IPS DF 6.9 (cell line): ENCODE measurements at regions not wholly inside any gene's neighbourhood (a gene's known extent, or its start where the extent isn't known, plus 50 kb on each side); places are given as distances from the start of the nearest gene placed in this dataset.

Source experiments
- DNase-seq: peaks from one replicate; pipeline ENCODE4 v3.0.0-alpha.2; 2013; ENCODE audit warnings: low read depth, low spot score
- H3K27ac ChIP-seq: one replicate; pipeline ENCODE4 v1.5.1; 2013; ENCODE audit warnings: low read length, control low read depth
- H3K27me3 ChIP-seq: 2 replicates; pipeline ENCODE4 v1.6.1; 2013; ENCODE audit warnings: mild to moderate bottlenecking, low read length; ENCODE audit not compliant: control insufficient read depth, insufficient read depth
- H3K36me3 ChIP-seq: 2 replicates; pipeline ENCODE4 v1.6.1; 2013; ENCODE audit warnings: low read length; ENCODE audit not compliant: control insufficient read depth, insufficient read depth
- H3K4me1 ChIP-seq: 2 replicates; pipeline ENCODE4 v1.6.1; 2013; ENCODE audit warnings: low read length; ENCODE audit not compliant: control insufficient read depth, insufficient read depth
- H3K4me3 ChIP-seq: 2 replicates; pipeline ENCODE4 v1.5.1; 2013; ENCODE audit warnings: mild to moderate bottlenecking, low read length
- H3K9me3 ChIP-seq: 2 replicates; pipeline ENCODE4 v1.6.1; 2013; ENCODE audit warnings: low read length, inconsistent platforms; ENCODE audit not compliant: control insufficient read depth, insufficient read depth
- whole genome bisulfite sequencing: extraction: QIAGEN DNeasy Blood & Tissue Kit; methylation state at CpG from one replicate; pipeline ENCODE4 v1.1.7; 2013; ENCODE audit warnings: mixed read lengths, missing lambda C conversion rate; ENCODE audit not compliant: insufficient read length, insufficient coverage; 5-methylcytosine and 5-hydroxymethylcytosine counted together

GRCh38 chr16:47927330-47927729 is 228.5 kb downstream of the ABCC12 start:
- no peaks in the 10 kb centered on the region for H3K36me3 ChIP-seq
- no CpG with 5 or more reads among the region's 6 CpGs for WGBS
- H3K4me1 ChIP-seq, result no peaks in the 10 kb centered on the region
- no peak for DNase-seq
- H3K27me3 ChIP-seq, result no peaks in the 10 kb centered on the region
- H3K4me3 ChIP-seq, result no peak overlapping the region
- H3K9me3 ChIP-seq, result no peaks in the 10 kb centered on the region
- H3K27ac ChIP-seq, result no peak overlapping the region

- no peaks in the 10 kb centered on the region for H3K4me1 ChIP-seq
- WGBS, result no CpG with 5 or more reads among the region's 8 CpGs
- H3K27me3 ChIP-seq, result no peaks in the 10 kb centered on the region
- no peak for DNase-seq
- H3K27ac ChIP-seq, result no peak overlapping the region
- H3K4me3 ChIP-seq, result no peak overlapping the region
- no peaks in the 10 kb centered on the region for H3K9me3 ChIP-seq
- H3K36me3 ChIP-seq, result no peaks in the 10 kb centered on the region
Measured at GRCh38 chr16:47925811-47926460, 229.9 kb downstream of the ABCC12 start.

DNA sequence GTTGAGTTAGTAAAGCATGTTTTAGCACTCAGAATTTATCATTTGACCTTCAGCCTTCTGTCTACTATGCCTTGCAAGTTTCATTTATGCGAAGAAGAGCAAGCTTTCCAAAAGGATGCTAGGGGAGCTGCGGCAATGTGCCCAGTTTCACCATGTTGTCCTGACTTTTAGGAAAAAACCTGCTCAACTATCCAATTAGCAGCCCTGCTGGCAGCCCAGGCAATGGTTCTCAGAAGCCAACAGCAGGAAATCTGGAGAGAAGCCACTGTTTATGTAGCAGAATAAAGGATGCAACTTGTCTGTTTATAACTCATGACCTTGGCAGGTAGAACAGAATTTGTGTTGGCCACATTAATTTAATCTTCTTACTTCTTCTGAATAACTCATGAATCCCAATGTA is 230.8 kb downstream of the ABCC12 start:
- no CpG with 5 or more reads among the region's 2 CpGs for WGBS
- Histone ChIP-seq H3K27ac (no peak overlapping the region), H3K36me3 (no peaks in the 10 kb centered on the region), H3K4me3 (no peak overlapping the region), H3K27me3 (no peaks in the 10 kb centered on the region), H3K9me3 (no peaks in the 10 kb centered on the region), H3K4me1 (no peaks in the 10 kb centered on the region)
- DNase-seq, result no peak

DNA sequence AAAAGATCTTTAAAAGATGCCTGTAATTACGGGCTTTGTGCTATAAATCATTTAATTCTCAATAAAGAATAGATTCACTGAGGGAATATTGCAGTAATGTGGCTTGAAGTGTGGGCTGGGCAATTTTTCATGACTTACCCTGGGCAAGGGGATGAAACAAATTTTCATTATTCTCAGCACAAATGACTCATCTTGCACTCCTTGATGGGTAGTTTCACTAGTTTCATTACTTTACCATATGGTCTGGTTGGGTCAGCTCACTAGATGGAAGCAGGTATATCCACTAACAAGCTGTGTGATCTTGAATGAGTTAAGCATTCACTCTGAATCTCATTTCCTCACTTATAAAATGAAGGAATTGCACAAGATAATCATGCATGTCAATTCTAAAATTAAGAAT is 234.3 kb downstream of the ABCC12 start:
- H3K9me3 ChIP-seq, result no peaks in the 10 kb centered on the region
- H3K27ac ChIP-seq, result no peak overlapping the region
- no peak overlapping the region for H3K4me3 ChIP-seq
- no peaks in the 10 kb centered on the region for H3K36me3 ChIP-seq
- H3K4me1 ChIP-seq, result no peaks in the 10 kb centered on the region
- no CpG with 5 or more reads among the region's 1 CpG for WGBS
- no peak for DNase-seq
- H3K27me3 ChIP-seq, result no peaks in the 10 kb centered on the region

DNA sequence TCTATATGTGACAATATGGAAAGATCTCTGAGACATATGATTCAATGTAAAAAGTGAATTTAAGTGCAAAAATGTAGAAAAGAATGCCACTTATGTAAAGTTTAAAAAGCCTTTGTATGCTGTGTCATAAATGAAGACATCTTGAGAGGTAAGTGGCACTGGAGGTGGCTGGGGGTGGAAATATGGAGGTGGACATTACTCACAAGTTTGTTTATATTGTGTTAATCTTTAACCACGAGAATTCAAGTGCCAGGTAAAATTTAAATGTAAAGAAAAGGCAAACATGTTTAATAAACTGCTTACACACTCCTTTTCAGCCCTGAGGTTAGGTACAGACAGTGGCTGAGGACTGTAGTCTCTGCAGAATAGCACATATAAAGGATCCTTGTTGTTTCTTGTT is 235.1 kb downstream of the ABCC12 start:
- WGBS, result no CpG with 5 or more reads among the region's 1 CpG
- no peaks in the 10 kb centered on the region for H3K27me3 ChIP-seq

DNA sequence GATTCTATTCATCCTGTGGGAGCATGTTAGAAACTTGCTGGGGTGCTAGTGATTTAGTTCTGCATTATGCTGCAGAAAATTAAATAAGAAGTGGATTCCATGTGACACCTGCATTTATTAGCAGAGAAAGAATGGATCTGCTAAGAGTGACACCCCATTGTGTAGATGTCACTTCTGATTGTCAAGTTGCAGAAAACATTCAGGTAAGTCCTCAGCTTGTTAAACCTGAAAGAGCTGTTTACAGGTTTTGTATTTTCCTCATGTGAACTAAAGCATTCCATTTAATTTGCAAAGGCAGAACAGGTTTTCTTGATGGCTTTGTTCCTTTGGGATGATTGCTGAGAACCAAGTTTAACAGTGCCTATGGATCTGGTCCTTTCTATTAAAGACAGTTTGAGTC is 238.7 kb downstream of the ABCC12 start:
- Histone ChIP-seq H3K9me3 (no peaks in the 10 kb centered on the region), H3K4me3 (no peak overlapping the region), H3K36me3 (no peaks in the 10 kb centered on the region), H3K4me1 (no peaks in the 10 kb centered on the region), H3K27ac (no peak overlapping the region), H3K27me3 (no peaks in the 10 kb centered on the region)
- DNase-seq, result no peak

More for the DNA sequence above, 235.1 kb downstream of the ABCC12 start:
- H3K4me3 ChIP-seq, result no peak overlapping the region
- DNase-seq, result no peak
- H3K9me3 ChIP-seq, result no peaks in the 10 kb centered on the region
- H3K36me3 ChIP-seq, result no peaks in the 10 kb centered on the region
- H3K27ac ChIP-seq, result no peak overlapping the region
- H3K4me1 ChIP-seq, result no peaks in the 10 kb centered on the region

- Histone ChIP-seq H3K4me1 (no peaks in the 10 kb centered on the region), H3K36me3 (no peaks in the 10 kb centered on the region), H3K27me3 (no peaks in the 10 kb centered on the region), H3K27ac (no peak overlapping the region), H3K9me3 (no peaks in the 10 kb centered on the region), H3K4me3 (no peak overlapping the region)
- DNase-seq, result no peak
- no CpG with 5 or more reads among the region's 2 CpGs for WGBS
Measured at GRCh38 chr16:47916266-47916665, 239.5 kb downstream of the ABCC12 start.

GRCh38 chr16:47907109-47907508 is 248.7 kb downstream of the ABCC12 start:
- H3K9me3 ChIP-seq, result no peaks in the 10 kb centered on the region
- H3K27me3 ChIP-seq, result no peaks in the 10 kb centered on the region
- no peak for DNase-seq
- no peak overlapping the region for H3K27ac ChIP-seq
- no CpG with 5 or more reads among the region's 13 CpGs for WGBS
- H3K36me3 ChIP-seq, result no peaks in the 10 kb centered on the region
- H3K4me3 ChIP-seq, result no peak overlapping the region
- H3K4me1 ChIP-seq, result no peaks in the 10 kb centered on the region

- no peak overlapping the region for H3K27ac ChIP-seq
- no peaks in the 10 kb centered on the region for H3K36me3 ChIP-seq
- no CpG with 5 or more reads among the region's 3 CpGs for WGBS
- DNase-seq, result no peak
- H3K4me1 ChIP-seq, result no peaks in the 10 kb centered on the region
- no peaks in the 10 kb centered on the region for H3K9me3 ChIP-seq
- H3K4me3 ChIP-seq, result no peak overlapping the region
- H3K27me3 ChIP-seq, result no peaks in the 10 kb centered on the region
Measured at GRCh38 chr16:47905771-47906170, 250.0 kb downstream of the ABCC12 start.

GRCh38 chr16:47904691-47905090 is 251.1 kb downstream of the ABCC12 start:
- Histone ChIP-seq H3K27me3 (no peaks in the 10 kb centered on the region), H3K4me3 (no peak overlapping the region), H3K4me1 (no peaks in the 10 kb centered on the region), H3K9me3 (no peaks in the 10 kb centered on the region), H3K27ac (no peak overlapping the region), H3K36me3 (no peaks in the 10 kb centered on the region)
- WGBS, result no CpG with 5 or more reads among the region's 6 CpGs
- DNase-seq, result no peak

DNA sequence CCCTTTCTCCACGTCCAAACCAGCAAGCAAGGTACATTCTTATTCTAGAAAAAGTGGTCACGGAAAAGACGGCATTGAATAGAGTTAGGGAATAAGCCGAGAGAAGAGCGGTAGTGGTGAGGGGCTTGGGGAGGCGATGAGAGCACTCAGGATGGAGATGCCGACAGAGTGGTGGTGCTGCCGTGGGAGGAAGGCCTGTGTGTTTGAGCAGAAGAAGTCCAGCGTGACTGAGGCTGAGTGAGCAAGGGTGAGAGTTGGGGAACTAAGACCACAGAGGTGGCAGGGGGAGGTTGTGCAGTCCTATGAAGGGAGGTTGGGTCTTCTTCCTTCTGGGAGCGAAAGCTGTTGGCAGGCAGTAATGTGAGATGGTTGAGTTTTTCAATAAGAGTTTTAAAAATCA is 252.3 kb downstream of the ABCC12 start:
- no peak for DNase-seq
- Histone ChIP-seq H3K4me1 (no peaks in the 10 kb centered on the region), H3K36me3 (no peaks in the 10 kb centered on the region), H3K27me3 (no peaks in the 10 kb centered on the region), H3K4me3 (no peak overlapping the region), H3K27ac (no peak overlapping the region), H3K9me3 (no peaks in the 10 kb centered on the region)
- WGBS, result no CpG with 5 or more reads among the region's 10 CpGs
